Vagina (tissue), 2 donors: ENCODE measurements at regions not wholly inside any gene's neighbourhood (a gene's known extent, or its start where the extent isn't known, plus 50 kb on each side); places are given as distances from the start of the nearest gene placed in this dataset.
"Not testable (repeated sequence)": the region's sequence is repeated elsewhere in the genome, so short reads cannot be mapped to it uniquely, and the experiment has no call there.

Experiments used
- DNase-seq, 2 donors: peaks; one replicate each; pipeline ENCODE4 v3.0.0-alpha.2; 2017; ENCODE audit errors: extremely low spot score in 2 of 2
- H3K27ac ChIP-seq: fragments of 200-600 bp; sonication (generic); one replicate; pipeline ENCODE4 v1.5.1; 2019
- H3K27me3 ChIP-seq: fragments of 200-600 bp; sonication (generic); one replicate; pipeline ENCODE4 v1.5.1; 2019
- H3K36me3 ChIP-seq, 2 donors: fragments of 200-600 bp; sonication (generic); one replicate each; pipeline ENCODE4 v1.5.1; 2017 to 2019
- H3K4me1 ChIP-seq: fragments of 200-600 bp; sonication (generic); one replicate; pipeline ENCODE4 v1.5.1; 2019
- H3K4me3 ChIP-seq, 2 donors: fragments of 200-600 bp; sonication (generic); 1 replicate in 1 of 2; 2 replicates in 1 of 2; pipeline ENCODE4 v1.5.1; 2016 to 2019
- H3K9me3 ChIP-seq: fragments of 200-600 bp; sonication (generic); one replicate; pipeline ENCODE4 v1.5.1; 2019
- CTCF ChIP-seq, 3 experiments: fragments of 450-650 bp in 2 of 3; fragments of 200-600 bp in 1 of 3; sonication (generic) in 1 of 3; IDR thresholded peaks; one replicate each; pipeline ENCODE4 v1.5.1; 2017 to 2019; ENCODE audit warnings: antibody characterized with exemption in 3 of 3, mild to moderate bottlenecking in 2 of 3, moderate library complexity in 2 of 3
- POLR2A ChIP-seq, 2 donors: fragments of 450-650 bp; IDR thresholded peaks; one replicate each; pipeline ENCODE4 v1.6.1; 2017; ENCODE audit warnings: antibody characterized with exemption in 2 of 2, mild to moderate bottlenecking in 2 of 2, moderate library complexity in 2 of 2
- POLR2AphosphoS5 ChIP-seq, 2 donors: sonication (generic); formaldehyde crosslinking; IDR thresholded peaks; one replicate each; pipeline ENCODE4 v1.9.0; 2017; ENCODE audit warnings: antibody characterized with exemption in 2 of 2, mild to moderate bottlenecking in 2 of 2, low read depth in 1 of 2; ENCODE audit not compliant: insufficient read depth in 1 of 2
- intact Hi-C: fragments of 100-400 bp; cut with DNase I; formaldehyde crosslinking; loops from one replicate; pipeline ENCODE4 v1.15.1; 2023

GRCh38 chr14:86065407-86065806 is 535.5 kb downstream of the FLRT2 start:
- Histone ChIP-seq H3K36me3 (no peaks in the 10 kb centered on the region), H3K27ac (no peak overlapping the region), H3K9me3 (no peaks in the 10 kb centered on the region), H3K4me3 (no peak overlapping the region), H3K4me1 (no peaks in the 10 kb centered on the region), H3K27me3 (no peaks in the 10 kb centered on the region)
- no peak for TF ChIP-seq POLR2AphosphoS5 (IDR thresholded peaks at IDR 0.05; ENCODE audit: insufficient read depth in 1 of 2, low read depth in 1 of 2)
- TF ChIP-seq CTCF (IDR thresholded peaks at IDR 0.05), result no peak
- no peak for TF ChIP-seq POLR2A (IDR thresholded peaks at IDR 0.05)
- DNase-seq, result no peak
- intact Hi-C loops, result no loop called here

- H3K9me3 ChIP-seq, intact Hi-C loops, H3K27ac ChIP-seq, H3K4me3 ChIP-seq, H3K4me1 ChIP-seq, DNase-seq, H3K36me3 ChIP-seq, H3K27me3 ChIP-seq: not testable (repeated sequence)
These were observed 534.7 kb downstream of the FLRT2 start for GRCh38 chr14:86064595-86064994.

- H3K36me3 ChIP-seq, result no peaks in the 10 kb centered on the region
- no peaks in the 10 kb centered on the region for H3K27me3 ChIP-seq
- intact Hi-C loops, result no loop called here
- no peak overlapping the region for H3K4me3 ChIP-seq
- no peaks in the 10 kb centered on the region for H3K4me1 ChIP-seq
- H3K27ac ChIP-seq, result no peak overlapping the region
- no peak for DNase-seq
- H3K9me3 ChIP-seq, result no peaks in the 10 kb centered on the region
- peak; percentile 15 to 53 (median 50) for TF ChIP-seq CTCF (IDR thresholded peaks at IDR 0.05)
- no peak for TF ChIP-seq POLR2AphosphoS5 (IDR thresholded peaks at IDR 0.05; ENCODE audit: insufficient read depth in 1 of 2, low read depth in 1 of 2)
- TF ChIP-seq POLR2A (IDR thresholded peaks at IDR 0.05), result no peak
These were observed 527.2 kb downstream of the FLRT2 start for GRCh38 chr14:86057018-86057667.

- Histone ChIP-seq H3K27me3 (no peaks in the 10 kb centered on the region), H3K36me3 (no peaks in the 10 kb centered on the region), H3K27ac (no peak overlapping the region), H3K4me3 (no peak overlapping the region), H3K4me1 (no peaks in the 10 kb centered on the region), H3K9me3 (no peaks in the 10 kb centered on the region)
- no peak for DNase-seq
- intact Hi-C loops, result no loop called here
- TF ChIP-seq POLR2A (IDR thresholded peaks at IDR 0.05) (no peak), CTCF (IDR thresholded peaks at IDR 0.05) (peak in 1 of 3 experiments; percentile 19)
These were observed 525.6 kb downstream of the FLRT2 start for GRCh38 chr14:86055512-86056075.

- no peak for DNase-seq
- Histone ChIP-seq H3K36me3 (no peaks in the 10 kb centered on the region), H3K27me3 (no peaks in the 10 kb centered on the region), H3K9me3 (no peaks in the 10 kb centered on the region), H3K4me1 (no peaks in the 10 kb centered on the region), H3K4me3 (no peak overlapping the region), H3K27ac (no peak overlapping the region)
- TF ChIP-seq POLR2AphosphoS5 (IDR thresholded peaks at IDR 0.05; ENCODE audit: insufficient read depth in 1 of 2, low read depth in 1 of 2) (no peak), POLR2A (IDR thresholded peaks at IDR 0.05) (no peak), CTCF (IDR thresholded peaks at IDR 0.05) (no peak)
- intact Hi-C loops, result no loop called here
These were observed 522.9 kb downstream of the FLRT2 start for GRCh38 chr14:86052868-86053267.
